K562 (cell line): ENCODE measurements at regions not wholly inside any gene's neighbourhood (a gene's known extent, or its start where the extent isn't known, plus 50 kb on each side); places are given as distances from the start of the nearest gene placed in this dataset.
A peak's percentile ranks its signal among the peaks of the same experiment; 100 is the strongest.

ENCODE experiments used
- ATAC-seq: fragments of 200-7000 bp; cut with Tn5 transposase; 3 replicates; pipeline ENCODE4 v1.9.1; 2020; ENCODE audit warnings: moderate library complexity
- BruUV-seq: library from RNA; stranded (reverse); fragments of 400-500 nt; replicated peaks from 2 replicates; lab custom pipeline; 2021; lab: Mats Ljungman, UMichigan
- CTCF ChIA-PET: fragments of 300-600 bp; formaldehyde crosslinking; extraction: SDS; loops from one replicate; lab custom pipeline; 2021; ENCODE audit warnings: low intra/inter-chr PET ratio; lab: Yijun Ruan, JAX
- POLR2A ChIA-PET: fragments of 300-600, 350-650 bp; sonication (Branson Sonifier 250); formaldehyde crosslinking; extraction: SDS; loops from one replicate; lab custom pipeline; 2021; ENCODE audit warnings: antibody characterized with exemption, inconsistent platforms; lab: Yijun Ruan, JAX
- DNase-seq, 4 experiments: peaks; one replicate each; pipeline versions ENCODE4 v3.0.0 to v3.0.0-alpha.2; 2011 to 2018; ENCODE audit warnings: low spot score in 3 of 4, mixed read lengths in 3 of 4; ENCODE audit errors: extremely low read depth in 1 of 4
- FAIRE-seq: peaks from 2 replicates; lab custom pipeline; 2011; peaks lifted over from hg19 to GRCh38; lab: Jason Lieb, UNC
- H2AFZ ChIP-seq: 2 replicates; pipeline ENCODE4 v1.6.0; 2011; ENCODE audit warnings: low read depth, low read length, control low read depth, inconsistent platforms
- H3K27ac ChIP-seq: fragments of 200-600 bp; 3 replicates; pipeline ENCODE4 v1.8.0; 2011; ENCODE audit warnings: low read depth, mild to moderate bottlenecking, control low read depth, inconsistent platforms, low read length, moderate library complexity, mixed read lengths; ENCODE audit errors: extremely low read depth
- H3K27me3 ChIP-seq, 2 experiments: fragments of 300-600 bp in 1 of 2; 2 replicates in 1 of 2; 3 replicates in 1 of 2; pipeline versions ENCODE4 v1.6.0 to v1.8.0; 2011; ENCODE audit warnings: inconsistent platforms in 2 of 2, low read length in 2 of 2, mild to moderate bottlenecking in 1 of 2, mixed read lengths in 1 of 2, moderate library complexity in 1 of 2; ENCODE audit not compliant: control insufficient read depth in 2 of 2, insufficient read depth in 2 of 2
- H3K36me3 ChIP-seq: fragments of 300-600 bp; 3 replicates; pipeline ENCODE4 v1.8.0; 2011; ENCODE audit warnings: mild to moderate bottlenecking, low read length, inconsistent platforms; ENCODE audit not compliant: control insufficient read depth, insufficient read depth
- H3K4me1 ChIP-seq, 2 experiments: fragments of 200-600 bp in 1 of 2; replicated peaks in 1 of 2; 2 replicates in 1 of 2; 3 replicates in 1 of 2; pipeline versions ENCODE4 v1.5.1 to v1.8.0; 2011; ENCODE audit warnings: inconsistent platforms in 2 of 2, low read length in 2 of 2, mild to moderate bottlenecking in 1 of 2, mixed read lengths in 1 of 2, moderate library complexity in 1 of 2; ENCODE audit not compliant: control insufficient read depth in 2 of 2, insufficient read depth in 2 of 2
- H3K4me2 ChIP-seq: 2 replicates; pipeline ENCODE4 v1.6.1; 2011; ENCODE audit warnings: low read length, control low read depth, inconsistent platforms, mixed read lengths; ENCODE audit not compliant: insufficient read depth
- H3K4me3 ChIP-seq: fragments of 200-600 bp; sonication (generic), shearing (Covaris generic); 2 replicates; pipeline ENCODE4 v1.5.1; 2016; ENCODE audit warnings: control low read depth, inconsistent platforms
- H3K79me2 ChIP-seq: fragments of 200-600 bp; 3 replicates; pipeline ENCODE4 v1.8.0; 2011; ENCODE audit warnings: low read length, inconsistent platforms; ENCODE audit not compliant: control insufficient read depth, insufficient read depth
- H3K9ac ChIP-seq, 2 experiments: 2 replicates each; pipeline versions ENCODE4 v1.6.0 to v1.6.1; 2011; ENCODE audit warnings: low read depth in 2 of 2, low read length in 2 of 2, control low read depth in 1 of 2, inconsistent platforms in 1 of 2, mild to moderate bottlenecking in 1 of 2, mixed read lengths in 1 of 2; ENCODE audit not compliant: insufficient read depth in 1 of 2
- H3K9me1 ChIP-seq: one replicate; pipeline ENCODE4 v1.6.0; 2011; ENCODE audit warnings: inconsistent platforms, mild to moderate bottlenecking, low read length, moderate library complexity; ENCODE audit not compliant: control insufficient read depth, insufficient read depth
- H3K9me3 ChIP-seq: replicated peaks from 2 replicates; pipeline ENCODE4 v1.5.1; 2011; ENCODE audit warnings: low read depth, low read length, inconsistent platforms; ENCODE audit not compliant: control insufficient read depth, insufficient read depth
- H4K20me1 ChIP-seq: replicated peaks from 2 replicates; pipeline ENCODE4 v1.6.1; 2011; ENCODE audit warnings: low read length, inconsistent platforms, mixed read lengths; ENCODE audit not compliant: control insufficient read depth, insufficient read depth
- ARID2 ChIP-seq: fragments of 450-650 bp; IDR thresholded peaks from 2 replicates; pipeline ENCODE4 v1.6.1; 2017; ENCODE audit warnings: antibody characterized with exemption, mild to moderate bottlenecking
- CEBPB ChIP-seq: fragments of 450-650 bp; IDR thresholded peaks from 2 replicates; pipeline ENCODE4 v1.6.1; 2016; ENCODE audit warnings: missing genetic modification characterization, missing compliant biosample characterization
- CEBPG ChIP-seq, 3 experiments: fragments of 200-800 bp in 1 of 3; sonication (Bioruptor generic) in 1 of 3; sonication (generic) in 1 of 3; formaldehyde crosslinking in 1 of 3; IDR thresholded peaks in 2 of 3; conservative IDR thresholded peaks in 1 of 3; 2 replicates each; pipeline versions ENCODE4 v1.6.1 to v1.8.0; 2016 to 2022; ENCODE audit warnings: missing compliant biosample characterization in 2 of 3, missing genetic modification characterization in 2 of 3, mild to moderate bottlenecking in 1 of 3, missing genetic modification reagents in 1 of 3
- POLR2H ChIP-seq: IDR thresholded peaks from 2 replicates; pipeline ENCODE4 v1.6.1; 2016; ENCODE audit warnings: missing genetic modification characterization, low read depth, mild to moderate bottlenecking, control low read depth, missing compliant biosample characterization, moderate library complexity
- ZNF3 ChIP-seq: fragments of 250-450 bp; sonication (Bioruptor Pico); IDR thresholded peaks from 2 replicates; pipeline ENCODE4 v1.5.0; 2021; ENCODE audit warnings: mild to moderate bottlenecking, moderate library complexity
- WGBS: fragments of 100-300 bp; shearing (Covaris generic); methylation state at CpG from one replicate; pipeline ENCODE4 v1.1.6; 2016; ENCODE audit warnings: low coverage, mixed read lengths; ENCODE audit not compliant: insufficient coverage; ENCODE audit errors: missing lambda C conversion rate; 5-methylcytosine and 5-hydroxymethylcytosine counted together
- in situ Hi-C: fragments of 300-500 bp; cut with MboI; formaldehyde crosslinking; loops from 4 replicates; pipeline ENCODE4 v1.15.0; 2018; ENCODE audit warnings: inconsistent platforms, mixed read lengths
- intact Hi-C: fragments of 100-400 bp; cut with micrococcal nuclease; formaldehyde crosslinking; loops from 2 replicates; pipeline ENCODE4 v1.14.2; 2022

DNA sequence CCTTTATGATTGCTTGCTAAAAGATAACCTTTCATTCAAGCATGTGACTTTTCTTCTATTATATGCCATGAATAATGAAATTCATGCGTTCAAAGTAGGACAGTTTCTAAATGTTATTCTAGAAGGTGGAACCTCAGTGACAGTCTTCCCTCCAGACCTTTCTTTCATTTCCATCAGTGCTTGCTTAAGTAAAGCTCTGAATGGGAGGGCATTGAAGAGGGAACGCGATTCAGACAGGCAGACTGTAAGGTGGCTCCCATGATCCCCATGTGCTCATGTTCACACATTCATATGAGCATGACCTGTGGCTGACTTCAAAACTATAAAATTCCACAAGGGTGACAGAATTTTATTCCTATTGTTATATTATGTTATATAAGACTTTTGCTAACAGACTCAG lies 1367.3 kb upstream of the IGFBP7 start:
- H3K4me2 ChIP-seq, result no peak overlapping the region
- FAIRE-seq, result no peak
- no peaks in the 10 kb centered on the region for H3K9me1 ChIP-seq
- CTCF ChIA-PET, result no interaction called here
- H3K4me3 ChIP-seq, result no peak overlapping the region
- in situ Hi-C loops (no loop called here), intact Hi-C loops (no loop called here)
- H3K9ac ChIP-seq, result no peak overlapping the region
- no peaks in the 10 kb centered on the region for H3K79me2 ChIP-seq
- no peak overlapping the region for H3K27ac ChIP-seq
- POLR2A ChIA-PET, result no interaction called here
- no peak overlapping the region for H2AFZ ChIP-seq
- no peaks in the 10 kb centered on the region for H4K20me1 ChIP-seq
- no peak for ATAC-seq
- no peak for DNase-seq
- BruUV-seq, result no TSS peak
- TF ChIP-seq POLR2H (tag) (no peak), ZNF3 (CRISPR knock-in tag) (no peak)
- H3K36me3 ChIP-seq, result no peaks in the 10 kb centered on the region
- no peaks in the 10 kb centered on the region for H3K9me3 ChIP-seq
- WGBS, result 0% methylated on average over 3 of the region's 3 CpGs
- H3K4me1 ChIP-seq, result no peaks in the 10 kb centered on the region
- H3K27me3 ChIP-seq, result no peaks in the 10 kb centered on the region

DNA sequence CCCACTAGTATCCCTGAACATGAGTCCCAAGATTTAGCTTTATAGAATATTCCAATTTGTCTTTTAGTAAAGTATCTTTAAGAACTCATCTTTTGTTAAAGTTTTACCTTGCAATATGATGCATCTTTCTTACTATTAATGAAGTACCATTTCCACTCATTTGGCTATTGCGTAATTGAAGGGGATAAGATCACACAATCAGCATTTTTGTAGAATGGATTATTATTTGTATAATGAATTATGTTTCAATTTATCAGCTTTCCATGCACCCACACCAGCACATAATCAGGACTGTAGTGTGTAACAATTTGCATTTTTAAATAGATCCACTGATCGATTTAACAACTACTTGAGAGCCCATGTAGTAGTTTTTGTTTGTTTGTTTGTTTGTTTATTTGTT lies 1364.9 kb upstream of the IGFBP7 start:
- TF ChIP-seq CEBPB (tag) (0 out of 2 replicates have a peak, but pooled peaks have one; percentile 21), ARID2 (no peak), CEBPG (CRISPR knock-in tag; IDR thresholded peaks at IDR 0.05) (no peak), CEBPG (tag; conservative IDR thresholded peaks at IDR 0.05 in 1 of 2, IDR thresholded peaks at IDR 0.05 in 1 of 2) (peak in 1 of 2 experiments; percentile 76; a peak in 2 of 4 replicates)
- Histone ChIP-seq H3K9me1 (no peaks in the 10 kb centered on the region), H3K4me3 (no peak overlapping the region), H3K4me1 (no peaks in the 10 kb centered on the region), H3K9ac (no peak overlapping the region), H3K9me3 (no peaks in the 10 kb centered on the region), H3K79me2 (no peaks in the 10 kb centered on the region), H3K27ac (no peak overlapping the region), H3K36me3 (no peaks in the 10 kb centered on the region), H2AFZ (no peak overlapping the region), H3K27me3 (no peaks in the 10 kb centered on the region), H3K4me2 (no peak overlapping the region), H4K20me1 (no peaks in the 10 kb centered on the region)
- CTCF ChIA-PET, result no interaction called here
- DNase-seq (no peak), ATAC-seq (no peak), FAIRE-seq (no peak)
- POLR2A ChIA-PET, result no interaction called here
- BruUV-seq, result no TSS peak
- intact Hi-C loops, result no loop called here
- WGBS, result 3% methylated on average over 2 of the region's 2 CpGs
- in situ Hi-C loops, result no loop called here
